Loucy (cell line): ENCODE measurements at regions not wholly inside any gene's neighbourhood (a gene's known extent, or its start where the extent isn't known, plus 50 kb on each side); places are given as distances from the start of the nearest gene placed in this dataset.

ENCODE experiments used
- CTCF ChIP-seq: fragments of 200-600 bp; sonication (generic); conservative IDR thresholded peaks from 2 replicates; pipeline ENCODE4 v1.5.1; 2014; ENCODE audit warnings: mild to moderate bottlenecking, antibody characterized with exemption, low read length
- EZH2phosphoT487 ChIP-seq: fragments of 200-600 bp; IDR thresholded peaks from 2 replicates; pipeline ENCODE4 v1.6.1; 2018; ENCODE audit warnings: antibody characterized with exemption, mild to moderate bottlenecking, moderate library complexity, borderline replicate concordance

- TF ChIP-seq CTCF (no peak), EZH2phosphoT487 (no peak)
These were observed 1293.6 kb downstream of the AACS start for GRCh38 chr12:126358806-126359205.
